B cell (primary cell): ENCODE measurements at regions not wholly inside any gene's neighbourhood (a gene's known extent, or its start where the extent isn't known, plus 50 kb on each side); places are given as distances from the start of the nearest gene placed in this dataset.

ENCODE experiments used
- ATAC-seq: fragments of 200-7000 bp; cut with Tn5 transposase; one replicate; pipeline ENCODE4 v1.10.0; 2021; ENCODE audit warnings: low read depth, mild to moderate bottlenecking, moderate number of reproducible peaks, moderate library complexity
- CTCF ChIA-PET: fragments of 350-600 bp; sonication (Branson Sonifier 250); formaldehyde crosslinking; loops from one replicate; lab custom pipeline; 2021; ENCODE audit warnings: antibody characterized with exemption, inconsistent platforms; lab: Charles Lee
- POLR2A ChIA-PET: fragments of 350-600 bp; sonication (Branson Sonifier 250); formaldehyde crosslinking; loops from one replicate; lab custom pipeline; 2021; ENCODE audit warnings: antibody characterized with exemption; lab: Charles Lee
- DNase-seq: peaks from one replicate; pipeline ENCODE4 v3.0.0; 2013
- H2AFZ ChIP-seq: 2 replicates; pipeline ENCODE4 v1.6.1; 2012; ENCODE audit warnings: mild to moderate bottlenecking, low read depth, low read length; ENCODE audit not compliant: insufficient read depth, poor library complexity, severe bottlenecking
- H3K27ac ChIP-seq, 2 donors: 1 replicate in 1 of 2; 2 replicates in 1 of 2; pipeline ENCODE4 v1.5.1; 2012 to 2013; ENCODE audit warnings: low read length in 2 of 2, mild to moderate bottlenecking in 2 of 2, moderate library complexity in 1 of 2
- H3K27me3 ChIP-seq, 4 experiments: fragments of 200-600 bp in 1 of 4; sonication (generic) in 1 of 4; replicated peaks in 1 of 4; 1 replicate in 2 of 4; 2 replicates in 2 of 4; pipeline versions ENCODE4 v1.6.1 to v1.7.0; 2013 to 2016; ENCODE audit warnings: low read length in 3 of 4, mild to moderate bottlenecking in 2 of 4, mixed read lengths in 1 of 4, moderate library complexity in 1 of 4; ENCODE audit not compliant: insufficient read depth in 4 of 4, control insufficient read depth in 3 of 4; ENCODE audit errors: control extremely low read depth in 1 of 4
- H3K36me3 ChIP-seq, 2 experiments: replicated peaks in 1 of 2; 1 replicate in 1 of 2; 2 replicates in 1 of 2; pipeline versions ENCODE4 v1.6.1 to v1.7.1; 2013; ENCODE audit warnings: low read length in 1 of 2; ENCODE audit not compliant: insufficient read depth in 2 of 2, control insufficient read depth in 1 of 2; ENCODE audit errors: control extremely low read depth in 1 of 2, extremely low read depth in 1 of 2
- H3K4me1 ChIP-seq, 2 donors: fragments of 200-600 bp in 1 of 2; sonication (generic) in 1 of 2; 1 replicate in 1 of 2; 2 replicates in 1 of 2; pipeline versions ENCODE4 v1.5.1 to v1.6.1; 2013 to 2017; ENCODE audit warnings: low read length in 2 of 2; ENCODE audit not compliant: control insufficient read depth in 2 of 2, insufficient read depth in 2 of 2
- H3K4me2 ChIP-seq: replicated peaks from 2 replicates; pipeline ENCODE3; 2012; ENCODE audit warnings: mild to moderate bottlenecking, low read depth, low read length; ENCODE audit not compliant: poor library complexity, severe bottlenecking
- H3K4me3 ChIP-seq, 5 experiments: fragments of 200-600 bp in 1 of 5; sonication (generic) in 1 of 5; 1 replicate in 3 of 5; 2 replicates in 2 of 5; pipeline versions ENCODE4 v1.5.1 to v1.7.0; 2011 to 2016; ENCODE audit warnings: low read length in 4 of 5, mild to moderate bottlenecking in 4 of 5, low read depth in 2 of 5, control low read depth in 1 of 5, moderate library complexity in 1 of 5; ENCODE audit not compliant: insufficient read depth in 1 of 5; ENCODE audit errors: control extremely low read depth in 1 of 5, extremely low read depth in 1 of 5
- H3K79me2 ChIP-seq: fragments of 200-600 bp; sonication (generic); one replicate; pipeline ENCODE4 v1.6.0; 2016; ENCODE audit warnings: low read length; ENCODE audit not compliant: control insufficient read depth, insufficient read depth
- H3K9ac ChIP-seq: fragments of 200-600 bp; sonication (generic); 2 replicates; pipeline ENCODE4 v1.6.1; 2017; ENCODE audit warnings: mild to moderate bottlenecking, low read length, moderate library complexity
- H3K9me3 ChIP-seq, 3 donors: one replicate each; pipeline versions ENCODE4 v1.6.1 to v1.7.1; 2013; ENCODE audit warnings: low read length in 2 of 3; ENCODE audit not compliant: control insufficient read depth in 2 of 3, insufficient read depth in 1 of 3; ENCODE audit errors: control extremely low read depth in 1 of 3
- H4K20me1 ChIP-seq: 2 replicates; pipeline ENCODE4 v1.6.0; 2012; ENCODE audit warnings: mild to moderate bottlenecking, low read length; ENCODE audit not compliant: insufficient read depth, control insufficient read depth, poor library complexity, severe bottlenecking
- H3K27ac Mint-ChIP-seq: one replicate; pipeline ENCODE4 v1.8.0; 2021; ENCODE audit warnings: mixed read lengths
- H3K27me3 Mint-ChIP-seq: one replicate; pipeline ENCODE4 v1.8.0; 2021; ENCODE audit warnings: mixed read lengths
- H3K4me1 Mint-ChIP-seq: one replicate; pipeline ENCODE4 v1.8.0; 2021; ENCODE audit warnings: mixed read lengths
- H3K4me3 Mint-ChIP-seq: one replicate; pipeline ENCODE4 v1.8.0; 2021; ENCODE audit warnings: mixed read lengths
- H3K9me3 Mint-ChIP-seq: one replicate; pipeline ENCODE4 v1.8.0; 2022; ENCODE audit warnings: mixed read lengths; ENCODE audit not compliant: insufficient read depth
- CTCF ChIP-seq: fragments of 200-600 bp; IDR thresholded peaks from one replicate; pipeline ENCODE4 v1.8.0; 2022; ENCODE audit warnings: antibody characterized with exemption, mild to moderate bottlenecking
- EZH2 ChIP-seq: IDR thresholded peaks from 2 replicates; pipeline ENCODE4 v1.6.1; 2012; ENCODE audit warnings: borderline replicate concordance, low read depth, mild to moderate bottlenecking, moderate library complexity, low read length; ENCODE audit not compliant: insufficient read depth, poor library complexity, severe bottlenecking
- WGBS: methylation state at CpG from one replicate; pipeline ENCODE4 v1.1.5; 2013; ENCODE audit warnings: missing lambda C conversion rate; ENCODE audit not compliant: insufficient coverage; 5-methylcytosine and 5-hydroxymethylcytosine counted together
- intact Hi-C: fragments of 100-400 bp; cut with micrococcal nuclease; formaldehyde crosslinking; loops from one replicate; pipeline ENCODE4 v1.10.0; 2022

- no peak overlapping the region for H3K9ac ChIP-seq
- H3K27ac ChIP-seq = no peak overlapping the region
- no peaks in the 10 kb centered on the region for H3K4me1 ChIP-seq
- no peaks in the 10 kb centered on the region for H4K20me1 ChIP-seq
- H3K27me3 ChIP-seq = peaks cover 0 to 3% (median 0%) of the 10 kb centered on the region in 4 experiments
- intact Hi-C loops = no loop called here
- no peaks in the 10 kb centered on the region for H3K79me2 ChIP-seq
- CTCF ChIA-PET = no interaction called here
- peaks cover 9% of the 10 kb centered on the region for H3K27me3 Mint-ChIP-seq
- TF ChIP-seq CTCF (no peak), EZH2 (no peak)
- POLR2A ChIA-PET = no interaction called here
- 100% methylated on average over 1 of the region's 2 CpGs for WGBS
- H3K27ac Mint-ChIP-seq = no peak overlapping the region
- ATAC-seq (no peak), DNase-seq (no peak)
- no peaks in the 10 kb centered on the region for H3K36me3 ChIP-seq
- H3K4me1 Mint-ChIP-seq = no peaks in the 10 kb centered on the region
- H2AFZ ChIP-seq = no peak overlapping the region
- H3K9me3 Mint-ChIP-seq = peaks cover 2% of the 10 kb centered on the region
- H3K4me3 Mint-ChIP-seq = no peak overlapping the region
- no peak overlapping the region for H3K4me3 ChIP-seq
- peaks cover 0 to 2% (median 0%) of the 10 kb centered on the region in 3 donors for H3K9me3 ChIP-seq
- no peak overlapping the region for H3K4me2 ChIP-seq
Observed at GRCh38 chr22:36079041-36079440, 50.4 kb upstream of the RBFOX2 start.
